ENCODE measurements at regions not wholly inside any gene's neighbourhood (a gene's known extent, or its start where the extent isn't known, plus 50 kb on each side); places are given as distances from the start of the nearest gene placed in this dataset.

DNA sequence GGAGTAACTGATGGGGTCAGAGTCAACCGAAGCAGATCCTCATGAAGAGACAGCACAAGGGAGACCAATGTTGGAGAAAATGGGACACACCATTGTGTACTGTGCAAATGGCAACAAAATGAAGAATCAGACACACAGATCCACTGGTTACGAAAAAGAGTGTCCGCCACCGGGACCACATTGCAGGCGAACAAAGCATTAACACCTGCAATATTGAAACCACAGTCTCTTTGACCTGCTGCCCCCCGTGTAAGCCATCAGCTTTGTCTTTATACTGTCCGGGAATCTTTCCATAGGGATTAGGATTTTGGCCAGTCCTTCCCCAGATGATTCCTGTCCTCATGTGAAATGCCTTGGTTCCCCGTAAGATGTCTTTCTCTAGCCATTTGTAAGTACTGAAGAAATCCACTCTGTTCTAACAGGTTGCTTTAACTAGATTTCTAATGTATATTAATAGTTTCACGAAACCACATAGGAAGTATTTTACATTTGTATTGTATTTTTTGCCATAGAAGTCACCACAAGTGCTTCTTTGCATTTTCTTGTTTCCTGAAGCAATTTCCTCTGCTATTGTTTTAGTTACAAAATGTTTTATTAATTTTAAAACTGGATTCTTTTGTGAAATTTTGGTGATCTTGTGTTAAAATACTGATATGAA lies 140.8 kb upstream of the NFE2L3 start:
- no peak for DNase-seq

- peak; percentile 31 for DNase-seq
Measured at GRCh38 chr7:26013551-26014083, 138.4 kb upstream of the NFE2L3 start.

DNA sequence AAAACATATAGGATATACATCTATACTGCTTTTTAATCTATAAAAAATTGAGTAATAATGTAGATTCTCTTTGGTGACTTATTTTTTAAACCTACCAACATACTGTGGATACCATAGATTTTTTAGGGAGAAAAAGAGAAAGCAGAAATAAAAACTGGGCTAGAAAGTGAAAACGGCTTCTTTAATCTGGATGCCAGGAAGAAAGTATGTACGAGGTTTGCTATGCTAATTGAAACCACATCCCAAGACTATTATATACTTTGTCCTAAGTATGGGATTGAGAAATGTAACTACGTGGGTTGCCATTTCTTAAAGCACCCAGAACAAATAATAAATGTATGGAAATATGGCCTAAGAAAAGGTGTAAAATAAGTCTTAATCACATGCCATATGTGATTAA lies 129.0 kb upstream of the NFE2L3 start:
- no peak for DNase-seq

- DNase-seq = no peak
Measured at GRCh38 chr7:26029911-26030310, 122.1 kb upstream of the NFE2L3 start.

DNA sequence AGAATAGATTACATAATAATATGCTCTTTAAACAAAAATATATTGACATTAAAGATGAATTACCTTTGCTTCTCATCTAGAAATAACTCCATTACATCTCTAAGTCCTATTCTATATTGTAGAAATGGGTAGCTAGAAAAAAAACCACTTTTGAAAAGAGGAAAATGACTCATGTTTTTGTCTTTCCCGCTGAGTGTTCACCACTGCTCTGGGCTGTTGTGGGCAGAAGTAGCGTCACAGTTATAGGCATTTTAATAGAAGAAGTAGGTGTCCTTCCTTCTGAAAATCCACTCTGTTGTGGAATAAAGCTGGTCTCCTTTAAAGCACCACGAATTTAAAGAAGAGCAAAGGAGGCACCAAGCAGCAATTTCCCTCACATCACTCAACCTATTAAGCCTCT lies 117.6 kb upstream of the NFE2L3 start:
- no peak for DNase-seq

DNA sequence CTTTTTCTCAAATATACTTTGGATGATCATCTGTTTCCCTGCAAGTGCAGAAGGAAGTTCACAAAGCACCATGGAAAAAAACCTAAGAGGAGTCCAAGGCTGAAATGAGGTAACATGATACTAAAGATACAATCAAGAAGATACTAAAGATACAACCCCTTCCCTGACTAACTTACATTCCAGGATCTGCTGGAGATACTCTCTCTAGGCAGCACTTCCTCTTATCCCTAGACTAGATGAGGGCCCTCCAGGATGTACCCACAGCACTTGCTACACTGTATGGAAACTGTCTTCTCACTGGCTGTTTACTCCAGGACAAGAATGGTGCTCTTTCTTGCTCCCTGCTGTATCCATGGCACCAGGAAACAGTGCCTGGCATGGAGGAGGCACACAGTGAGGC lies 116.4 kb upstream of the NFE2L3 start:
- DNase-seq = no peak

DNA sequence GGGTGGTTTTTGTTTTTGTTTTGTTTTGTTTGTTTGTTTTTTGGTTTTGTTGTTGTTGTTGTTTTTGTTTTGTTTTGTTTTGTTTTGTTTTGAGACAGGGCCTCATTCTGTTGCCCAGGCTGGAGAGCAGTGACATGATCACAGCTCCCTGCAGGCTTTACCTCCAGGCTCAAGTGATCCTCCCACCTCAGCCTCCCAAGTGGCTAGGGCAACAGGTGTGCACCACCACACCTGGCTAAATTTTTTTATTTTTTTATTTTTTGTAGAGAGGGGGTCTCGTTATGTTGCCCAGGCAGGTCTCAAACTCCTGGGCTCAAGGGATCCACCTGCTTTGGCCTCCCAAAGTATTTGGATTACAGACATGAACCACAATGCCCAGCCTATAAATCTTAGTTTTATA lies 115.9 kb upstream of the NFE2L3 start:
- no peak for DNase-seq

DNA sequence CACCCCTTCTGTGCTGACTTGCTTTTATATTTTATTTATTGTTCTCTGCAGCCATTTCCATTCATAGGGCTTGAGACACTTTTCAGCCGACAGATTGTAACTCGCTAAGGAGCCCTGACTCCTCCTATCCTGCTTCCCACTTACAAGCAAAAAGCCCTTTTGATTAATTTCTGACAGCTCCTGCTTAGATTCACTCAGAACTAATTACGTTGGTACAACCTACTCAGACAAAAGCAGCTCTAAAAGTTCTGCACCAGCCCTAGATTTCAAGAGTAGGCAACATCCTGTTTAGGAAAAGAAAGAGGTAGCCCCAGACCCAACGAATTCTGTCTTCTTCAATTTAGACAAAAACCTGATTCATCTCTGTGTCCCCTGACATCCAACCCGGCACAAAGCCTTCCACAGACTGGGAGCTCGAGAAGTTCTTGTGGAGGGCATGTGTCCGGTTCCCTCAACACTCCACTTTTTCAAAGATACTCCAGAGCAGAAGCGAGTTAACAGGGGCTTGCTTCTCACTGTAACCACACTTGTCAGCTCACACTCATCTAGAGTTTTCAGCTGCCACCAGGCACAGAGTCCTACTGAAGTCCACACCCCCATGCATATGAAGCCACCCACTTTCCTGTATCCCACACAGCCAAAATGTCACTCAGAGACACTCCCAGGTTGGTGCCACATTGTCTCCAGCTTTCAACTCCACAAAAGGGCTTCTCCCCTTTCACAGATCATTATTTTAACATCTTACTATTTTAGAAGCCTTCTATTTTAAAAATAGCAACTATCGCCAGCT lies 113.6 kb upstream of the NFE2L3 start:
- DNase-seq = no peak

GRCh38 chr7:26040085-26040484 lies 111.9 kb upstream of the NFE2L3 start:
- no peak for DNase-seq

GRCh38 chr7:26042237-26042636 lies 109.8 kb upstream of the NFE2L3 start:
- DNase-seq = no peak

GRCh38 chr7:26043801-26044200 lies 108.2 kb upstream of the NFE2L3 start:
- no peak for DNase-seq

GRCh38 chr7:26044320-26044719 lies 107.7 kb upstream of the NFE2L3 start:
- no peak for DNase-seq

DNA sequence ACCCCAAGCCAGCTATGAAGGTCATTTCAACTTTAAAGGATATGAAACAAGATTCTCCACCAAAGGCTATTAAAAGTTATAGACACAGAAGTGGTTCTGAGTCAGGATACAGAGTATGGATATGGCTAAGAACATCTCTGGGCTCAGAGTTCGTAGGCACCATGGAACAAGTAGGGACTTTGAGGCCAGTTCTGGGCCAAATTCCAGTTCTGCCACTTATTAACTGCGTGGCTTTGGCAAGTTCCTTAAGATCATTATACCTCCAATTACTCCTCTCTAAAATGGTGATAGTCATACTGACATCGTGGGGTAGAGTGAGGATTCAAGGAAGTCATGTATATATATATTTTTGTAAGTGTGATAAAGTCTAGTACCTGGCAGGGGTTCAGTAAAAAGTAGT lies 105.8 kb upstream of the NFE2L3 start:
- no peak for DNase-seq

- DNase-seq = no peak
Measured at GRCh38 chr7:26046878-26047277, 105.1 kb upstream of the NFE2L3 start.

DNA sequence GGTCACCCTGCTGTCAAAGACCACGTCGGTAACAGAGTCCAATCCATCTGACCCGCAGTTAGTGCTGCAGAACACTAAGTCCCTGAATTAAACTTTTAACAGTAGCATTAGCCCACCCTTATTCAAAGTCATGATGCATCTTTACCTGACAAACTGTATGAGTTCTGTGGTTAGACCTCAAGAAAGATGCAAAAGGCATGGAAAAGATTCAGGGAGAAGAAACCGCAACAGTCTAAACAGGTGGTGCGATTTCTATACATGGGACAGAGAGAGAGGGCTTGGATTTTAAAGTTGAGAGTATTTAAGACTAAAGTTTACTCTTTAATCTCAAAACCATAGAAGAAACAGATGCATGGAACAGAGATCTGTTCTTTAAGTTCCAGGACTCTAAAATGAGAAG lies 103.3 kb upstream of the NFE2L3 start:
- no peak for DNase-seq

DNA sequence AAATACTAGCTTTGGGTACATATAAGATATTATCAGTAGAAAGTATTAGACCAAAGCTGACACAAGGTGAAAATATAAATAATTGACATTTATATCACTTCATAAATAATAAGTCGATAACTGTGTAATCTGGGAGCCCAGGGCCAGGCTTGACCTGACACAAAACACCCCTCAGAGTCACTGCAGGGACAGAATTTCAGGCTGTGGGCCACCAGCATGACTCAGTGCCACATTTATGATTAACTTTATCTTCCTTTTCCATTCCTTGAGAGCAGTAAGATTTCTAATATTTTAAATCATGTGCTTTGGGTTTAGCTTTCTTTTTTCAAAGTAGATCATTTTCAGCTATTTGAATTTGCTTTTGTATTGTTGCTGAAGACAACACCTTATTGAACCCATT lies 102.9 kb upstream of the NFE2L3 start:
- DNase-seq = no peak

DNA sequence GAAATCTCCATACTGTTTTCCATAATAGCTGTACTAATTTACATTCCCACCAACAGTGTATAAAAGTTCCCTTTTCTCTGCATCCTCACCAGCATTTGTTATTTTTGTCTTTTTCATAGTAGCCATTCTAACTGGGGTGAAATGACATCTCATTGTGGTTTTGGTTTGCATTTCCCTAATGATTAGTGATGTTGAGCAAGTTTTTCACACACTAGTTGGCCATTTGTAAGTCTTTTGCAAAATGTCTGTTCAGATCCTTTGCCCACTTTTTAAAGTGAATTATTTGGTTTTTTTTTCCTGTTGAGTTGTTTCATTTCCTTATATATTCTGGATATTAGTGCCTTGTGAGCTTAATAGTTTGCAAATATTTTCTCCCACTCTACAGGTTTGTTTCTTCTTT lies 101.0 kb upstream of the NFE2L3 start:
- no peak for DNase-seq

- no peak for DNase-seq
Measured at GRCh38 chr7:26052706-26053105, 99.3 kb upstream of the NFE2L3 start.

DNA sequence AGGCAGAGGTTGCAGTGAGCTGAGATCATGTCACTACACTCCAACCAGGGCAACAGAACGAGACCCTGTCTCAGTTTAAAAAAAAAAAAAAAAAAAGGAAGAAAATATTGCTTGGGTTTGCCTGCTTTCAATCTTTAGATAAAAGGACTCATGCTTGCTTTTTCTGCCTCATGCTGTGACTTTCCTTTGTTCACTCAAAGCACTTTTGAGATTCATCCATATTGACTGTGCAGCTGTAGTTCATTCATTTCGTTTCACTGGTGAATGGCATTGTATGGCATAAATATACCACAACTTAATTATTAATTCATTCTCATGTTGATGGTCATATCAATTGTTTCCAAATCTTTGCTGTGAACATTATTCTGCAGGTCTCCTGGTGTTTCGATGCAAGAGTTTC lies 97.6 kb upstream of the NFE2L3 start:
- no peak for DNase-seq

DNA sequence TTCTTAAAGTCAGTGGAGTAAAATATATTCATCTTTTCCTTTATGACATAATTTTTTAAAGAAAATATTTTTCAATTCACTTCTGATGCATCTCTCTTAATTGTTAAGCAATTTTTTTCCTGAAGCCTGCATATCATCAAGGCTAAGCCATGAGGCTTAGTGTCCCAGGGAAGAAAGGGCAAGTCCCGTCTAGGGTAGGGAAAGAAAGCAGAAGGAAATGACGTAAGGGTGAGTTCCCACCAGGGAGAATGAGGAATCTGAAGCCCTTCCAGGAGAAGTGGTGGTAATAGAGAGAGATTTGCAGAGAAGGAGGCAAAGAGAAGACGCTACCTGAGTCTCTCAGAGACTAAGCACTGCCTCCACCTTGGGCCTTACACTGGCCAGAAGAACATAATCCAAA lies 96.8 kb upstream of the NFE2L3 start:
- no peak for DNase-seq

GRCh38 chr7:26060733-26061677 lies 91.0 kb upstream of the NFE2L3 start:
- DNase-seq = peak; percentile 96

- peak; percentile 96 for DNase-seq
Measured at GRCh38 chr7:26061678-26062603, 90.1 kb upstream of the NFE2L3 start.

Measured in NCI-H748 treated with DMSO at 0.1 percent for 48 hours (cell line).